Esophagus muscularis mucosa (tissue), 3 donors: ENCODE measurements at regions not wholly inside any gene's neighbourhood (a gene's known extent, or its start where the extent isn't known, plus 50 kb on each side); places are given as distances from the start of the nearest gene placed in this dataset.

ENCODE experiments used
- CTCF ChIP-seq, 3 experiments: fragments of 200-600 bp in 2 of 3; fragments of 450-650 bp in 1 of 3; sonication (generic) in 2 of 3; IDR thresholded peaks; one replicate each; pipeline ENCODE4 v1.5.1; 2017 to 2019; ENCODE audit warnings: antibody characterized with exemption in 3 of 3, mild to moderate bottlenecking in 2 of 3, moderate library complexity in 1 of 3
- POLR2A ChIP-seq: fragments of 450-650 bp; IDR thresholded peaks from one replicate; pipeline ENCODE4 v1.6.1; 2017; ENCODE audit warnings: antibody characterized with exemption, moderate library complexity, mild to moderate bottlenecking, low read depth
- POLR2AphosphoS5 ChIP-seq, 2 donors: sonication (generic); formaldehyde crosslinking; IDR thresholded peaks; one replicate each; pipeline ENCODE4 v1.6.1; 2017; ENCODE audit warnings: antibody characterized with exemption in 2 of 2

GRCh38 chr7:45993621-45994020 lies 72.5 kb upstream of the IGFBP3 start:
- TF ChIP-seq POLR2AphosphoS5 (IDR thresholded peaks at IDR 0.05) = no peak
- TF ChIP-seq CTCF (IDR thresholded peaks at IDR 0.05) = no peak
- no peak for TF ChIP-seq POLR2A
